ENCODE measurements at regions not wholly inside any gene's neighbourhood (a gene's known extent, or its start where the extent isn't known, plus 50 kb on each side); places are given as distances from the start of the nearest gene placed in this dataset.

DNA sequence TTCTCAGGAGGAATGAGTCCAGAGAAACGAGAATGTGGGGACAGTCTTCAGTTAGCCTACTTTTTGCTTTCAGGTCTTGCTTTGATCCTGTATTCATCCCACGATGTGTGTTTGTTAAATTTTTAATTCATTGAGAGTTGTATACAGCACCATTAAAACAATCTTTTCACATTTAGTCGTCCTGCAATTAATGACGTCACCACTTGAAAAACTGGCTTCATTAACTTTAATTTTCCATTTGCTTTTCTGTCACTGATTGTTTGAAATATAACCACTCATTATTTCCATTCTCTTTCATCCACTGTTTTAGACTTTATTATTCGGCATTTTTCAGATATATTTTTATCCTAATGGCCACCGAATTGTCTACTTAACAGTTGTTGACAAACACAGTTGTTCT is 146.9 kb downstream of the TFEC start:
- no peak for DNase-seq

DNA sequence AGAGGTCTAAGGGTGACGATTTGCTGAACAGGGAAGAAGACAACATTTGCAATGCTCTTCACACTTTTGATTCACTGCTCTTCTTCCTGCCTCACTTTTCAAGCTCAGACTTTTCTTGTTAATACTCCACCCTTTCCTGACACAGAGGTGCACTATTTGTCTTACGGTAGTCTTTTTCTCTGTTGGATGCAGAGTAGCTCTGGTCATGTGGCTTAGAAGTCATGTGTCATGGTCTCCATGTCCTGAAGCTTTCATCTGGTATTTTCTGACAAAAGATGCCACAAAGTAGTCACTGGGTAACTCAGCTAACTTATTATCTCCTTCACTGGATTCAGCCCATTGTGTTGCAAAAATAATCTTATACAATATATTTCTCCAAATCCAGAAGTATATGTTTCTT is 149.1 kb downstream of the TFEC start:
- DNase-seq = no peak

DNA sequence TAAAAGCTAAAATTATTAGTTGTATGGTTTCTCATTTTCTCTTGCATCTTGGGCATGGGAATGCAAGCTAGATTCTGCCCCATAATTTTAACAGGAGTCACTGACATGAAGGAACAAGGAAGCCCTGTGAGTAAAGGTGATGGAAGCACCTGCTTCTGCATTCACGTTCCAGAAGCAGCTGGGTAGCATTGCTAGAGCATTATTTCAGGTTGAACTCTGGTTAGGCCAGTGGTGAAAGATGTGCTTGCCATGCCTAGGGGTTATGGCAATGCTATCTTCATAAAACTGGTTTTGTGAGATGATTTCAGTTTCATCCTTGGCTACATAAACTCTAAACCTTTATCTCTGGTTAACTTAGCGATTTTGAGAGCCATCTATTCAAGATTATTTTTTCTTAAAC is 151.4 kb downstream of the TFEC start:
- DNase-seq = no peak

DNA sequence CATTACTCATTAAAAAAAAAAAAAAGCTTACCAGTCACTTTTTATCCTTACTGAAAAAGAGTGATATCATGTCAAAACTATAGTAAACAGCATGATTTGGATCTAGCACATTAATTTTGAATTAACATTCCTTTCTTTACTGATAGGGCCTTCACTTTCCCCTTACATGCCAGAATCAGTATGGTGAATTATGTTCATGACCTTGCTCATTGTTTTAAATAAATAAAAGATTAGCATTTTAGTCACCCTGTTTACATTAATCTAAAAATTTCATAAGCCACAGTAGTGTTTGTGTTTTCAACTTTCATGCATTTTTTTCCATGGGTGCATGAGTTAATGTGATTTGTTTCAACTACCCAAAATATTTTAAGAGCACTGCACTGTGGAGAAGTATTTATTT is 160.8 kb downstream of the TFEC start:
- DNase-seq = no peak

DNA sequence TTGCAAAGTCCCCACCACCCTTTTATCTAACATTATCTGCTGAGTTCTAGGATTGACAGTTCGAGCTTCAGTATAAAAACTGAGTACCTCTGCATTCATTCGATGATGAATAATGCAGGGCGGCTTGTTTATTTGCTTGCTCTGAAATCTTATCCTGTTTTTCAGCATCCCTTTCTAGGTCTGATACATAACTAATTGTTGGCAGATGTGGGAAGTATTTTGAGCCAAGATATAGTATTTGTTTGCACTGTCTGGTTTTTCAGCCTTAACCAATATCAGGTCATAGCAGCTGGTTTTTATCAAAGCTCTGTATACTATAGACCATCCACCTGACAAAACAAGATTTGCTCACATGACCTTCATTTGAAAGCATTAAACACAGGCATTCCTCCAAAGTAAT is 161.4 kb downstream of the TFEC start:
- no peak for DNase-seq

DNA sequence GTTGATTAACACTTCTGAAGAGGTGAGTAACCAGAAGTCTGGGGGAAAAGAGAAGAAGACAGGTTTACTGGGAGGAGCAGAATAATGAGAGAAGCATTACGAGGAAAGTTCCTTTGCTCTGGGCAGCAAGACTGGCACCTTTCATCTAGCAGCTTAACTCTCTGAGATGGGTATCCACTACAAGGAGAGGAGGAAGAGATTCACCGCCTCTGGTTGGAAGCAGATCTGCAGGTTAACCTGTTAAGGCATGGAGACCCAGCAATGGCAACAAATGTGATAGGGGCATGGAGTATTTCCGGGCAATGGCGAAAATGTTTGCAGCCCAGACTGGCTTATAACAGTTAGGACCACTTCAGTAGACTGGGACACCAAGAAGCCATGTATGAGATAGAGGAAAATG is 162.2 kb downstream of the TFEC start:
- DNase-seq = no peak

DNA sequence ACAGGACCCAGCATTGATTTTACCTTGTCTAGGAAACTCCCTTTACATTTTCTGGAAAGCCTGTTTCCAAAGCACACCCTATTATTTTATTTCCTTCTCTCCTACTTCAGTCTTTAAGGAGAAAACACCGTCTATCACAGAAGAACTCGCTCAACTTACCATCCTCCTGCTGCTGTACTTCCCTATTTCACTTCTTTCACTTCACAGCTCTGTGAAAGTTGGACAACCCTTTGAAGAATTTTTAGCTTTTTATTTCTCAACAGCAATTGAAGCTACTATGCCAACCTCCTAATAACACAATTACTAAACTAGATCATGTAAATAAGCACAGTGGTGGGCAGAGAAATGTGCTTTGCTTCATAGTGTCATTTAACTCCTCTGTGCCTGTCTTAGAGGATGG is 166.5 kb downstream of the TFEC start:
- no peak for DNase-seq

DNA sequence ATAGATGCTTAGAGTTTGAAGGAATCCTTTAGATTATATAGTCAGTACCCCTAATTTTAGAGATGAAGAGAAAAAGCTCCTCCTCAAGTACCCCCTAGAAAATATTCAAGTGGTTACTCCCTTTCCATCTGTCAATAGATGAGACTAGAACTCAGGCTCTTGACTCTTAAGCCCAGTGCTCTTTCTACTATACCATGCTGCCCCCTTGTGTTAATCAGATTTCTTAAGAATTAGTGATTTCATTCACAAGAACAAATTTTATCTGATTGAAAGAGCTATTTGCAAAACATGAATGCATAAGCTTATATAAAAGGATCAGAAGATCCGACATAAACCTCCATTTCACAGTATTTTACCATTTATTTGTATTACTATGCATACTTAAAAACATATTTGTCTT is 179.3 kb downstream of the TFEC start:
- peak; percentile 43 for DNase-seq

DNA sequence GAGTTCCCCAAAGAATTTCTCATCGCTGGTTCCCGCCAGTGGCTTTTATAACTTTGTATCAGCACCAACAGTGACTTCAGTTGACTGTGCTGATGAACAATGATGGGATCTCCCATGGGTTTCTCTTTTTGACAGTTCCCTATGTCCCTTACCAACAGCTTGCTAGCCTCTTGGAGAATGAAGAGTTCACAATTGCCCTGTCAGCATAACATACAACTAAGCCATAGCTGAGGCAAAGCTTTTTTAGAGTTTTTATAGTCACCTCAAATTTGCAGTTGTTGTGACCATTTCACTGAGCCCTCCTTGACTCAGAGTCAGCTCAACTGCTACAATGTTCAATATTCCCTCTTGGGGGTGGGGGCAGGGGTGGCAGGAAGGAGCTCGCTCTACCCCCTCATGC is 179.8 kb downstream of the TFEC start:
- DNase-seq = no peak

DNA sequence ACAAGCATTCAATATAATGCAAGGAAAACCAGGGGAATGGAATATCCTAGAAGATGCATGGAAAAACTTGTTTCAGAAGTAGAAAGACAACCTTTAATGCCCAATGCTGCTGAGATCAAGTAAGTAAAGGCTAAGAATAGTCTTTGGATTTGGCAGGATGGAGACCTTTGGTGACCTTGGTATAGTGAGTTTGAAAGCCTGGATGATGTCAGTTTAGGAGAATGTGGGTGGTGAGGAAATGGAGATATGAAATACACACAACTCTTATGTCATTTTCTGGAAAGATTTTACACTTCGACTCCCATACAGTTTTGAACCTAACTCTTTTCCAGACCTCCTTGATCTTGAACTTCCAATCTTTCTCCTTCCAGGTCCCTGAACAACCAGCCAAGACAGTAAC is 185.7 kb downstream of the TFEC start:
- no peak for DNase-seq

DNA sequence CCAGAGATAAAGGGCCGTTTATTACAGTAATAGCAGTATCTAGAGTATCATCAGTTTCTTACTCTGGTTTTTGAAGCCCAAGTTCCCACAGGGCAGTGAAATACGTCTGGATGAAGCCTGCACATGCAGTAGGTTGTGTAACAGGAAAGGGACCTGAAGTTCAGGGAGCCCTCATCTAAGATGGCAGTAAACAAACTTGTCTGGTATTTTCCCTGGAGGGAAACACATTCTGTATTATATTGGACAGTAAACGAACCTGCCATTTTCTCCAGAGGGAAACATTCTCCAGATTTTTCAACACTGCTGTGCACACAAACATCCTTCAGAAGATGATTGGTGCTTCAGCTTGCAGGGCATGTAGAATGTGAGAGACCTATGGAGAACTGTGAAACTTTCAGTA is 189.9 kb downstream of the TFEC start:
- DNase-seq = no peak

DNA sequence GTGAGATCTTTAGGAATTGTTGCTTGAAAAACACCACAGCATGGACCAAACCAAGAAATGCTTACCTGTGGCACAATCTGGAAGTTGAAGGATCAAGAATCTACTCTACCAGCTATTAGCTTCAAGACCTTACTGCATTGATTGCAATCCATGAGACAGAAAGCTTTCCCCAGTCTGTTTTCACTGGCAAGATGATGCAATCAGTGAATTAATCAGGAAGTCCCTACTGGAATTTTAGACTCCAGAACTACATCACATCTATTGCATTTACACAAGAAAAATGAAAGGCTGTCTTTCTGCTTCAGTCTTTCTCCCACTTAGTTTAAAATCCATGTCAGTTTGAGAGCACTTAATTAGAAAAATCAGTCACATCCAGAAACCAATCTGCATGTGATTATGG is 191.7 kb downstream of the TFEC start:
- no peak for DNase-seq

DNA sequence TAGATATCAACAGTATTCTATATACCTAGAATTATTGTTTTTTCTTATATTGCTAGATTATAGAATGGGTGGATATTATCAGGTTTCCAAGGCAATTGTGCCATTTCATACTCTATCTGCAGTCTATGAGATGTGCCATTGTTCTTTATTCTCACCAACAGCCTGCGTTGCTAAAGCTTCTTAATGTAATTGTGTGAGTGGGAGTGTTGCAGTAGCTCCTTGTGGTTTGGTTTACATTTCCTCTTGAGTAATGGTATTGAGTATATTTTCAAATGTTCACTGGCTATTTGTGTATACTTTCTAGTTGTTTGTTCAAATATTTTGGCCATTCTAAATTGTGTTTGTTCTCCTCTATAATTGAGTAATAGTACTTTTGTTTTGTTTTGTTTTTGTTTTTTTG is 199.2 kb downstream of the TFEC start:
- DNase-seq = no peak

DNA sequence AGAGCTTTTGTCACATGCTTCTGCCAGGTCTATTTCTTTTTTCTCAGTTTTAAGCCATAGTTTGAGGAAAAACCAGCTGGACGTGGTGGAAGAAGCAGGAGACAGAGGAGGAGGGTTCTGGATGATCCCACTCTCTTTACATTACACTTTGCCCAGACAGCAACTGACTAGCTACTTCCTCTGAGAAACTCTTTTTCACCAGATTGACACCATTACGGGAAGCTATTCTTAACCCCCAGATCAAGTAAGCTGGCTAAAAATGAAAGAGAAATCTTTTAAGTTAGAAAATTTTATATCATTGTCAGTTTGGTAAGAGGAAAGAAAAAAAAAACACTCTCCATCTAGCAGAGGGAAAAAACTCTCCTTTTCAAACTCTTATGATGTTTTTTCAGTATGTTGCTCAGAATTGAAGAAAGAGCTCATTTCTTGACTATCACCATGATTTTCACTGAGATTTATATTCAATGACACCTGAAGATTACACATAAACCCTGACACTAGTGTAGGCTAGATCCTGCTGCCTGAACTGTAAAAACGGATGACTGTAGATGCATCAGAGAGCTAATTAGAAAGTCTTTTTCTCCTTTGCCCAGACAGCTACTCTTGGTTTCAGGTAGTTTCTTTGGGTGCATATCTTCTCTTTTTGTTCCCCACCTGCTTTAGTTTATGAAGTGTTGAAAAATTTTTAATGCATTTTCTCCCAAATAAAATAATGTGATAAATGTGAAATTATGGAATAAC is 203.1 kb downstream of the TFEC start:
- DNase-seq = no peak

DNA sequence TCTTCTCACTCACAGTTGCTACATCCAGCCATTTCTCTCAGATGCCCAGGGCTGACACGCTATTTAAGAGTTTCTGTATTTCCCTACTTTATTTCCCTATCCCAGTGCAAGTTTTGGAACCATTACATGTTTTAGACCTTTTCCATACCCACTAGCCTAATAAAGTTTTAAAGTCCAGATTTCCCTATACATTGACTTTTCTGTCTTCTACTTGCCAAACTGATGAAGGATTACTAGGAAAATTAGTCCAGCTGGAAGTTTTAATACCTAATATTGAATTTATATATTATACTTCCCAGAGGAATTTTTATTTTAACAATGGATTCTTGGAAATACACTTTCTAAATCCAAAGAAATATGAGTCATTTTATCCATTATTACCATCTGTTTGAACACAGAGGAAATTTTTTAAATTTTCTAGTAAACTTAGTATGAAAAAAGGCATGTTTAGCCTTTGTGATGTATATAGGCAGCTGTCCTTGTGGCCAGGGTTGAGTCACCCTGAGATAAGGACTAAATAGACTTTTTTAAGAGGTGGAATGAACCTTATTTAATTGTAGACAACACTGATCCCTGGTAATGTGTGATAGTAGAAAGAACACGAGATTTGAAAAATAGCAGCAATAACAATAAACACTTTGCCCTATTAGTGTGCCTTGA is 205.0 kb downstream of the TFEC start:
- no peak for DNase-seq

DNA sequence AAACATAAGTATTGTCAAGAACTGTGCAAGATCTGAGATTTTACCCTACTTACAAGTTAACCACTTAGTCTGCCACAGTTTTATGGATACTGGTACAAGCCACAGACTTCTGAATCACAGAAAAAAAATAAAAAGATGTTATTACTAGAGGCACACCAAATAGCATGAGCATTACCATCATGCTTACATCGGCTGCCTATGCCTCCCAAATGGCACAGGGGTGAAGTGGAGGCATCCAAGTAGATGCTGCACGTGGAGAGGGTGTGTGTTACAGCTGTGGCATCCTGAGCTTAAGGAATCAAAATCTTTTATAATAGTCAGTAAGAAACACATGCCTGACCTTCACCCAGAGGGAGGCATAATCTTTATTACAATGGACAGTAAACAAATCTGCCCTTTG is 207.8 kb downstream of the TFEC start:
- no peak for DNase-seq

DNA sequence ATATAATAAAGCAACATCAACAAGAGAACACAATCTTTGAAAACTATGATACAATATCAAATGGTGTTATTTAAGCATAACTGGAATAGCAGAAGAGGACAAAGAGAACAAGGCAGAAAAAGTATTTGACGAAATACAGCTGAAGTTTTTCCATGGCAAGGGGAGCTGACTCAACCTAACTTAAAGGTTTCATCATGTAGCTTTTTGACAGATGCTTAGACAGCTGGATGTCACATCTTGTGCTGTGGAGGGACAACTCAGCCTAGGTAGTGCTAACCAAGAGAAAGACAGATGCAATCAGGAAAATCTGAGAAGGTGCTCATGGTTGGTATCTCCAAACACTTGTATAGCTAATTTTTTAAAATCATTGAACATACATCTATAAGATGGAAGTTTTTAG is 208.2 kb downstream of the TFEC start:
- DNase-seq = no peak

DNA sequence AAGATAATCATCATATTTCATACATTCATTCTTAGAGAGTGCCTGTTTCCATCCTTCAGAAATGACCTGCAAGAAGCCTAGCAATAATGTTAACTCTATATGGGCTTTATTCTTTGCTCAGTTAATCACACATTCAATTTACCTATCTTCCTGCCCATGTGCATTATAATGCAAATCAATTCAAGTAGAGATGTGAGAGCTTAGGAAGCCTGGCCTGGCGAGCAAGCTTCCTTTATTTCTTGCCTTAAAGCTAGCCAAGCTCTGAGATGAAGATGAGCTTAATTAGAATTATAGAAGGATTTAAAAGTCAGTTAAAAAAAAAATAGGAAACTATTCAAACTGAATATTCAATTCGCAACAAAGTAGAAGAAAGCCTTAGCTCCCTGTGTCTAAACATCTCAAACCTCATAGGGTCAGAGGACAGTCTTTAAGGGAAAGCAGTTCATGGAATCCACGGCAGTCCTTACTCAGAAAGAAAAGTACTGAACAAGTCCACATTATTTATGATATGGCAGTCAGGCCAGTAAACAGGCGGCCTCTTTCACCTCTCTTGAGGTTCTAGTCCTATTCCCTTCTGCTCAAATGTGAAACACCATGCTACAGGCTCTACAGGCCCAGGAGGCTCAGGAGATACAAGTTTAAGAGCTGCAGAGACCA is 214.1 kb downstream of the TFEC start:
- DNase-seq = no peak

DNA sequence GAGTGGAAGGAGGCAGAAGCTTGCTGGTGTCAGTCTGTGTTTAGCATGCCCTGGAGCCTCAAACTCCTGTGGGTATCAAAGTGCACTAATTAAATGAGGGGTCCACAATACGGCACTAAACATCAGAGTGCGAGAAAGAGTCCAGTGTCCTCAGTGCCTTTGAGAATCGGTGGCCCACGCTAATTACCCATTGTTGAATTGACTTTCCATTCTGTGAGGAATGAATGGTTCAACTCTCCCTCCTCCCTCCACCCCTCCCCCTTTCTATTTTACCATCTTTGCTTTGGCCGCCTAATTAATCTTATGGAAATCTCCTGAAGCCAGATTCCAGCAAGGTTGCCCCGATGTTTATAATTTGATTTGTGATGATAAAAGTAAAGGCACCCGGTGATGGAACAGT is 217.8 kb downstream of the TFEC start:
- DNase-seq = no peak

DNA sequence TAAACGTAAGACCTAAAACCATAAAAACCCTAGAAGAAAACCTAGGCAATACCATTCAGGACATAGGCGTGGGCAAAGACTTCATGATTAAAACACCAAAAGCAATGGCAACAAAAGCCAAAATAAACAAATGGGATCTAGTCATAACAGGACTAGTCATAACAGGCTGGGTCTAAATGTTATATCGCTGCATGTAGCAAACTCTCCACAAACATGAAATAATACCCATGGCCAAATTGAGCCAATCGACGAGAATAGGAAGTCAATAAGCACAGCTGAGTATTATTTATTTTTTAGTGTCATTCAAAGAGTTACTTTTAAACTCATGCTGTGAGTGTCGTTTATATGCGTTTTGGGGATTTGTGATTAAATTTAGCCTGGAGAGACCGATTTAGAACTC is 225.1 kb downstream of the TFEC start:
- DNase-seq = peak; percentile 40

DNA sequence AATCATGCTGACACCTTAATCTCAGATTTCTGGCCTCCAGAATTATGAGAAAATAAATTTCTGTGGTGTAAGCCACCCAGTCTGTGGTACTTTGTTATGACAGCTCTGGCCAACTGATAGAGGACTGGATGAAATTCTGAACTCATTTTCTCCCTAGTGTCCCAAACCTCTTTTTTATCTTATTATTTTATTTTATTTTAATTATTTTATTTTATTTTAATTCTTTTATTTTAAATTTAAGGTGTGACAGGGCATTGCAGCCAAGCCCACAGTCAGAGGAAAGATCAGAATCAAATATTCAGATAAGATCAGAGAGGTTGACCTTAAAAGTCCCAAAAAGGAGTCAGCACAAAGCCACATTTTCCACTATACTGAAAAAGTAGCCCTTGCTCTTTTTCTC is 228.1 kb downstream of the TFEC start:
- DNase-seq = no peak

DNA sequence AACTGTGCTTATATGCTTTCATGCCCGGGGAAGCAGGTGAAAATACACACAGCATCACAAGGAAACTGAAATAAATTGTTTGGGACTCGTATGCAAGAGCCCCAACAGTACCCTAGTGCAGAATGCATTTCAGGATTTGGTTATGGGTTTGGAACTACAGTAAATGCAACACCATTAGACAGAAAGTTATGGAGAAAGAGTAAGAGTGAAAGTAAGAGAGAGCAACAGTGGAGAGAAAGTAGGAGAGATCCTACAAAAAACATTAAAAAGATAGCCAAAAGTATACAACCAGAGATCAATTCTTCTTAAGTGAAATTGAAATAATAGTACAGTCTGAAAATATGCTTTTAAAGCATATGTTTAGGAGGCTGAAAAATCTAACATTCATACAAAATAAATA is 231.1 kb downstream of the TFEC start:
- DNase-seq = no peak

DNA sequence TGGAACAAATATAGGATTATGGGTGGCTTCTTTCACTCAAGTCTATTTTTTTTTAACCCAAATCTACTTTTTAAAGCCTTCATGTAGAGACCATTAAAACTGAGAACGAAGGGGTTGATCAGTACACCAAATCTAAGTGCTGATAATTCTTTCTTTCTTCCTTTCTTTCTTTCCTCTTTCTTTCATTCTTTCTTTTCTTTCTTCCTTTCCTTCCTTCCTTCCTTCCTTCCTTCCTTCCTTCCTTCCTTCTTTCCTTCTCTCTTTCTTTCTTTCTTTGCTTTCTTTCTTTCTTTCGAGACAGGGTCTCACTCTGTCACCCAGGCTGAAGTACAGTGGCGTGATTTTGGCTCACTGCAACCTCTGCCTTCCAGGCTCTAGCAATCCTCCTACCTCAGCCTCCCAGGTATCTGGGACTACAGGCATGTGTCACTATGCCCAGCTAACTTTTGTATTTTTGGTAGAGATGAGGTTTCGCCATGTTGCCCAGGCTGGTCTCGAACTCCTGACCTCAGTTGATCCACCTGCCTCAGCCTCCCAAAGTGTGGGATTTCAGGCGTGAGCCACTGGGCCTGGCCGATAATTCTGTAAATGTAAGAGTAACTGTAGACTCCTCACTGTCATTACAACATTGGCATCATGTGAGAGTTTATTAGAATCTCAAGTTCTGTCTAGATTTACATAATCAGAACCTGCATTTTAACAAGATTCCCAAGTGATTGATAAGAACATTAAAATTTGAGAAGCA is 236.4 kb downstream of the TFEC start:
- DNase-seq = no peak

DNA sequence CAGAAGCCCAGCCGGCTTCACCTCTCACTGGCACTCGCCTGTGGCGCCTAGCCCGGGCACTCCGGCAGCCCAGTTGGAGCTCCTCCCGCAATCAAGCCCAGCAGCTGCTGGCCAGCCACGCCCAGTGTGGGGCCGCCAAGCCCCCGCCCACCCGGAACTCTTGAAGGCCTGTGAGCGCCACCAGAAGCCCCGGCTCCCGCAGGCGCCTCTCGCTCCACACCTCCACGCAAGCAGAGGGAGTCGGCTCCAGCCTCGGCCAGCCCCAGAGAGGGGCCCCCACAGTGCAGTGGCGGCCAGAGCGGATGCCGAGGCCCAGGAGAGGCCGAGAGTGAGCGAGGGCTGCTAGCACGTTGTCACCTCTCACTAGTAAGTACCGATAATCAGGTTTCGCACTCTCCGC is 240.7 kb downstream of the TFEC start:
- no peak for DNase-seq

All from DMS153 (cell line).